Mesothelial cell of epicardium (in vitro differentiated cells): ENCODE measurements at regions not wholly inside any gene's neighbourhood (a gene's known extent, or its start where the extent isn't known, plus 50 kb on each side); places are given as distances from the start of the nearest gene placed in this dataset.
"Not testable (repeated sequence)": the region's sequence is repeated elsewhere in the genome, so short reads cannot be mapped to it uniquely, and the experiment has no call there.

Source experiments
- DNase-seq, 2 experiments: peaks; one replicate each; pipeline ENCODE4 v3.0.0; 2021; ENCODE audit warnings: low spot score in 2 of 2; ENCODE audit not compliant: unreplicated experiment in 2 of 2
- H3K27ac Mint-ChIP-seq: 2 replicates; pipeline ENCODE4 v1.8.0; 2021; ENCODE audit warnings: mixed read lengths
- H3K27me3 Mint-ChIP-seq: 2 replicates; pipeline ENCODE4 v1.8.0; 2021; ENCODE audit warnings: low read depth, mixed read lengths
- H3K36me3 Mint-ChIP-seq: 2 replicates; pipeline ENCODE4 v1.8.0; 2021; ENCODE audit warnings: mixed read lengths
- H3K4me1 Mint-ChIP-seq: 2 replicates; pipeline ENCODE4 v1.8.0; 2021; ENCODE audit warnings: mixed read lengths
- H3K4me3 Mint-ChIP-seq: 2 replicates; pipeline ENCODE4 v1.8.0; 2021; ENCODE audit warnings: mild to moderate bottlenecking, moderate library complexity, mixed read lengths
- H3K9me3 Mint-ChIP-seq: 2 replicates; pipeline ENCODE4 v1.8.0; 2021; ENCODE audit warnings: mixed read lengths
- CTCF ChIP-seq: fragments of 200-600 bp; sonication (generic); IDR thresholded peaks from one replicate; pipeline ENCODE4 v1.5.0; 2021; ENCODE audit warnings: antibody characterized with exemption; ENCODE audit not compliant: unreplicated experiment

- Mint-ChIP-seq H3K9me3 (peaks cover 12% of the 10 kb centered on the region), H3K27me3 (no peaks in the 10 kb centered on the region), H3K27ac (no peak overlapping the region), H3K4me1 (no peaks in the 10 kb centered on the region), H3K4me3 (no peak overlapping the region), H3K36me3 (no peaks in the 10 kb centered on the region)
- no peak for TF ChIP-seq CTCF
- DNase-seq: no peak
Observed at GRCh38 chr2:51790854-51791253, 758.9 kb upstream of the NRXN1 start.

- Mint-ChIP-seq H3K4me3 (no peak overlapping the region), H3K4me1 (no peaks in the 10 kb centered on the region), H3K27me3 (no peaks in the 10 kb centered on the region), H3K9me3 (peaks cover 12% of the 10 kb centered on the region), H3K27ac (no peak overlapping the region), H3K36me3 (no peaks in the 10 kb centered on the region)
- DNase-seq: no peak
- TF ChIP-seq CTCF: no peak
Observed at GRCh38 chr2:51789918-51790317, 758.0 kb upstream of the NRXN1 start.

DNA sequence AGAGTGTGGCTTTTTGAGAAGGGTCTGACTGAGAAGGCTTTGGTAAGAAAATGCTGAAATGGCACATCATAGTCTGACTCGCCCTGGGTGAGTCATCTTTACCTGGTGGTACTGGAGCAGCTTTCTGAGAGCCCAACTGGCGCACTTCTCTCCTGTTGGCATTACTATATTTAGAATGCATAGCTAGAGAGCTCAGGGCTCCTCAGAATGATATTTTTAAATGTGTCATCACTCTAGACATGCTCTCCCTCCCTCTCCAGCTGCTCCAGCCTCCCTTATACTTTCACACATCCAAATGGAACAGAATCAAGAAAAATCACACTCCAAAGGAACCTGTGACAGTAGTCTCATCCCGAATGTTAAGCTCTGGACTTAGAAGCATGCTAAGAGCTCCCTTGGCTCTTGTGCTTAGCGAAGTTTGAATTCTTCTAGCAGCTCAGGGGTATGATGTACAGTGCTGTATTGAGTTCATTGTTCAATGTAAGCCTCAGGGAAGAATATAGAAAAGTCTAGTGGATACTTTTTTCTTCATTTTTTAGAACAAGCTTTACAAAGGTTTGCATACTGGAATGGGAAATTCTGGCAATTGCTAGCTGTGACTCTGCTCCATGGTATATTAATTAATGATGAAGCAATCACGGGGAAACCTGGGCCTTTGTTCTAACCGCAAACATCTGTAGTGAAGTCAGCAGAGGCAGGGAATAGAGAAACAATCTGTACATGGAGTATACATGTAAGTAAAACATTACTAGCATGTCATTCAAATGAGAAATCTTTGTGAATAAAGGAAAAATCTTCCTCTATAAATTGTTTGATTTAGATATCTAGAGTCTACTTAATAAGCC is 751.2 kb upstream of the NRXN1 start:
- H3K4me3 Mint-ChIP-seq: no peak overlapping the region
- no peaks in the 10 kb centered on the region for H3K27me3 Mint-ChIP-seq
- H3K9me3 Mint-ChIP-seq: peaks cover 1% of the 10 kb centered on the region
- no peak for DNase-seq
- TF ChIP-seq CTCF: no peak
- no peak overlapping the region for H3K27ac Mint-ChIP-seq
- H3K4me1 Mint-ChIP-seq: no peaks in the 10 kb centered on the region
- no peaks in the 10 kb centered on the region for H3K36me3 Mint-ChIP-seq

DNA sequence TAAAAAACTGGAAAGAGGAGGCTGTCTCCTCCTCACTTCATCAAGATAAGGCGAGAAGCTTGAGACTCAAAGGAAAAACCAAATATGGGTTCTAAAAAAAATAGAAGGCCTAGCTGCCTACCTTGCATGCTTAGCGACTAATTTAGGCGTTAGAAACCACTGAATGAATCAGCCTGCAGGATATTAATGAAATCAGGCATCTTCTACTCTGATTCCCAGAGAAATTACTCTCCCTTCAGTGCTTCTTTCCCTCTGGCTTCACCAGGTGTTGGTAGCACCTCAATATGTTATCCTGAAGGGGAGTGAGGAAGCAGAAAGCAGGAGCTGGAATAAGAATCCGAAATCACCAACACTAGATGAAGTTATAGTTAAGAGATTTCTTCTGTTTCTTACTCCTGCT is 749.8 kb upstream of the NRXN1 start:
- Mint-ChIP-seq H3K27ac (no peak overlapping the region), H3K4me1 (peaks cover 2% of the 10 kb centered on the region), H3K27me3 (no peaks in the 10 kb centered on the region), H3K36me3 (no peaks in the 10 kb centered on the region), H3K4me3 (no peak overlapping the region), H3K9me3 (no peaks in the 10 kb centered on the region)
- TF ChIP-seq CTCF: no peak
- DNase-seq: no peak

DNA sequence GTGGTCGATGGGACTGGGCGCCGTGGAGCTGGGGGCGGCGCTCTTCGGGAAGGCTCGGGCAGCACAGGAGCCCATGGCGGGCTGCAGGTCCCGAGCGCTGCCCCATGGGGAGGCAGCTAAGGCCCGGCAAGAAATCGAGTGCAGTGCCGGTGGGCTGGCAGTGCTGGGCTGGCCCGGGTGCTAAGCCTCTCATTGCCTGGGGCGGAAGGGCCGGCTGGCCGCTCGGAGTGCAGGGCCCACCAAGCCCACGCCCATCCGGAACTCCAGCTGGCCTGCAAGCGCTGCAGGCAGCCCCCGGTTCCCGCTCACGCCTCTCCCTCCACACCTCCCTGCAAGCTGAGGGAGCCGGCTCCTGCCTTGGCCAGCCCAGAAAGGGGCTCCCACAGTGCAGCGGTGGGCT is 748.4 kb upstream of the NRXN1 start:
- no peak for TF ChIP-seq CTCF
- Mint-ChIP-seq H3K4me3 (no peak overlapping the region), H3K36me3 (no peaks in the 10 kb centered on the region), H3K27me3 (no peaks in the 10 kb centered on the region), H3K4me1 (peaks cover 2% of the 10 kb centered on the region), H3K9me3 (no peaks in the 10 kb centered on the region), H3K27ac (no peak overlapping the region)
- DNase-seq: no peak

DNA sequence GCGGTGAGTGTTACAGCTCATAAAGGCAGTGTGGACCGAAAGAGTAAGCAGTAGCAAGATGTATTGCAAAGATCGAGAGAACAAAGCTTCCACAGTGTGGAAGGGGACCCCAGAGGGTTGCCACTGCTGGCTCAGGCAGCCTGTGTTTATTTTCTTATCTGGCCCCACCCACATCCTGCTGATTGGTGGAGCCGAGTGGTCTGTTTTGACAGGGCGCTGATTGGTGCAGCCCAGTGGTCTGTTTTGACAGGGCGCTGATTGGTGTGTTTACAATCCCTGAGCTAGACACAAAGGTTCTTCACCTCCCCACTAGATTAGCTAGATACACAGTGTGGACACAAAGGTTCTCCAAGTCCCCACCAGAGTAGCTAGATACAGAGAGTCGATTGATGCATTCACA is 747.8 kb upstream of the NRXN1 start:
- not testable (repeated sequence) for H3K9me3 Mint-ChIP-seq, H3K27me3 Mint-ChIP-seq, DNase-seq, H3K27ac Mint-ChIP-seq, H3K36me3 Mint-ChIP-seq, H3K4me1 Mint-ChIP-seq, H3K4me3 Mint-ChIP-seq
